Spleen (tissue), 7 donors: ENCODE measurements at regions not wholly inside any gene's neighbourhood (a gene's known extent, or its start where the extent isn't known, plus 50 kb on each side); places are given as distances from the start of the nearest gene placed in this dataset.

Experiments
- CTCF ChIP-seq, 11 experiments: fragments of 200-600 bp in 7 of 11; fragments of 450-650 bp in 4 of 11; sonication (generic) in 4 of 11; IDR thresholded peaks in 8 of 11; conservative IDR thresholded peaks in 3 of 11; 1 replicate in 7 of 11; 2 replicates in 4 of 11; pipeline versions ENCODE4 v1.4.0 to v1.8.0; 2016 to 2021; ENCODE audit warnings: antibody characterized with exemption in 11 of 11, inconsistent platforms in 4 of 11, mild to moderate bottlenecking in 1 of 11
- POLR2A ChIP-seq, 3 donors: fragments of 450-650 bp; IDR thresholded peaks; one replicate each; pipeline ENCODE4 v1.5.1; 2017; ENCODE audit warnings: antibody characterized with exemption in 3 of 3, mild to moderate bottlenecking in 1 of 3
- donor health status: DM: no; HTN: no; CAD: no; lungs with moderate emphysema.
- donor health status: DM: no; HTN: no; CAD: no.
- donor health status: DM: no; HTN: no; CAD: no.

- TF ChIP-seq CTCF (IDR thresholded peaks at IDR 0.05 in 8 of 11, conservative IDR thresholded peaks at IDR 0.05 in 3 of 11), result no peak
- TF ChIP-seq POLR2A (IDR thresholded peaks at IDR 0.05), result no peak
Measured at GRCh38 chr4:100895556-100896197, 377.9 kb upstream of the EMCN start.
